Hematopoietic multipotent progenitor cell treated with erythropoietin and hydrocortisone succinate and interleukin-3 and kit ligand, for 17 days (in vitro differentiated cells): ENCODE measurements at regions not wholly inside any gene's neighbourhood (a gene's known extent, or its start where the extent isn't known, plus 50 kb on each side); places are given as distances from the start of the nearest gene placed in this dataset.

ENCODE experiments used
- DNase-seq: peaks from one replicate; pipeline ENCODE4 v3.0.0-alpha.2; 2015; ENCODE audit warnings: low spot score

- no peak for DNase-seq
Observed at GRCh38 chr3:118435851-118436350, 598.7 kb downstream of the IGSF11 start.

- DNase-seq = no peak
Observed at GRCh38 chr3:118436697-118437262, 597.9 kb downstream of the IGSF11 start.

- DNase-seq = no peak
Observed at GRCh38 chr3:118445036-118445435, 589.6 kb downstream of the IGSF11 start.

- DNase-seq = no peak
Observed at GRCh38 chr3:118447339-118447738, 587.3 kb downstream of the IGSF11 start.

GRCh38 chr3:118466795-118467330 lies 567.8 kb downstream of the IGSF11 start:
- no peak for DNase-seq

- DNase-seq = no peak
Observed at GRCh38 chr3:118468801-118469200, 565.8 kb downstream of the IGSF11 start.

GRCh38 chr3:118472586-118472985 lies 562.1 kb downstream of the IGSF11 start:
- no peak for DNase-seq

- no peak for DNase-seq
Observed at GRCh38 chr3:118473343-118473742, 561.3 kb downstream of the IGSF11 start.

- DNase-seq = no peak
Observed at GRCh38 chr3:118476885-118477618, 557.6 kb downstream of the IGSF11 start.

- DNase-seq = no peak
Observed at GRCh38 chr3:118477768-118478167, 556.9 kb downstream of the IGSF11 start.

GRCh38 chr3:118478706-118479276 lies 555.9 kb downstream of the IGSF11 start:
- no peak for DNase-seq

GRCh38 chr3:118479376-118479775 lies 555.3 kb downstream of the IGSF11 start:
- no peak for DNase-seq

GRCh38 chr3:118480101-118480860 lies 554.4 kb downstream of the IGSF11 start:
- no peak for DNase-seq

- DNase-seq = no peak
Observed at GRCh38 chr3:118485693-118486092, 549.0 kb downstream of the IGSF11 start.

- DNase-seq = no peak
Observed at GRCh38 chr3:118487734-118488133, 546.9 kb downstream of the IGSF11 start.

- DNase-seq = no peak
Observed at GRCh38 chr3:118488732-118489131, 545.9 kb downstream of the IGSF11 start.

- DNase-seq = no peak
Observed at GRCh38 chr3:118495206-118495605, 539.4 kb downstream of the IGSF11 start.

GRCh38 chr3:118497274-118497673 lies 537.4 kb downstream of the IGSF11 start:
- no peak for DNase-seq

- no peak for DNase-seq
Observed at GRCh38 chr3:118501152-118501551, 533.5 kb downstream of the IGSF11 start.

- no peak for DNase-seq
Observed at GRCh38 chr3:118504906-118505305, 529.7 kb downstream of the IGSF11 start.

- DNase-seq = no peak
Observed at GRCh38 chr3:118505784-118506183, 528.9 kb downstream of the IGSF11 start.

GRCh38 chr3:118511402-118511801 lies 523.2 kb downstream of the IGSF11 start:
- DNase-seq = no peak
